ENCODE measurements at regions not wholly inside any gene's neighbourhood (a gene's known extent, or its start where the extent isn't known, plus 50 kb on each side); places are given as distances from the start of the nearest gene placed in this dataset.

DNA sequence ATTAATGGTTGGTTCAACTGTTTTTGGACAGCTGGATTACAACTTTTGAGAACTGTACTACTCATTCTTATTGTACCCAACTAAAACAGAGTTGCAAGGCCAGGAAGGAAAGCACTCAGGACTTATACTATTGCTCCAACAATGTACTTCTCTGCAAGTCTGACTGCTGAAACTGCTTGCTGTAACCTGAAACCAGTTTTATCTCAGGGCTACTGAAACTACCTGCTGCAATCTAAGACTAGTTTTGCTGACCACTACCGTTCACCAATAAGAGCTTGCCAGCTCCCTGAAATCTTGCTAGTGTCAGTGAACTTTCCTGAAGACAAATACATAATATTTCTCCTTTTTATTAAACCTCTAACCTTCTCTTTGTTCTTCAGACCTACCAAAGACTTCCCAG, 157.3 kb downstream of the CDCA7 start:
- TF ChIP-seq, protein P1, sequence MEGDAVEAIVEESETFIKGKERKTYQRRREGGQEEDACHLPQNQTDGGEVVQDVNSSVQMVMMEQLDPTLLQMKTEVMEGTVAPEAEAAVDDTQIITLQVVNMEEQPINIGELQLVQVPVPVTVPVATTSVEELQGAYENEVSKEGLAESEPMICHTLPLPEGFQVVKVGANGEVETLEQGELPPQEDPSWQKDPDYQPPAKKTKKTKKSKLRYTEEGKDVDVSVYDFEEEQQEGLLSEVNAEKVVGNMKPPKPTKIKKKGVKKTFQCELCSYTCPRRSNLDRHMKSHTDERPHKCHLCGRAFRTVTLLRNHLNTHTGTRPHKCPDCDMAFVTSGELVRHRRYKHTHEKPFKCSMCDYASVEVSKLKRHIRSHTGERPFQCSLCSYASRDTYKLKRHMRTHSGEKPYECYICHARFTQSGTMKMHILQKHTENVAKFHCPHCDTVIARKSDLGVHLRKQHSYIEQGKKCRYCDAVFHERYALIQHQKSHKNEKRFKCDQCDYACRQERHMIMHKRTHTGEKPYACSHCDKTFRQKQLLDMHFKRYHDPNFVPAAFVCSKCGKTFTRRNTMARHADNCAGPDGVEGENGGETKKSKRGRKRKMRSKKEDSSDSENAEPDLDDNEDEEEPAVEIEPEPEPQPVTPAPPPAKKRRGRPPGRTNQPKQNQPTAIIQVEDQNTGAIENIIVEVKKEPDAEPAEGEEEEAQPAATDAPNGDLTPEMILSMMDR (IDR thresholded peaks at IDR 0.05), result no peak
- TF ChIP-seq POLR2A (IDR thresholded peaks at IDR 0.05), result no peak
